Stimulated activated CD4-positive, alpha-beta T cell treated with anti-CD3 and anti-CD28 coated beads, TNF-alpha, amount 100 ng/mL, for 48 hours (primary cell): ENCODE measurements at regions not wholly inside any gene's neighbourhood (a gene's known extent, or its start where the extent isn't known, plus 50 kb on each side); places are given as distances from the start of the nearest gene placed in this dataset.

Experiments used
- DNase-seq, 3 donors: peaks; one replicate each; pipeline ENCODE4 v3.0.0-alpha.2; 2020; ENCODE audit warnings: low read depth in 3 of 3

GRCh38 chr5:105593011-105593760 is 2030.6 kb upstream of the NUDT12 start:
- DNase-seq, result no peak

- DNase-seq, result no peak
Observed at GRCh38 chr5:105587963-105588662, 2025.5 kb upstream of the NUDT12 start.

- DNase-seq, result no peak
Observed at GRCh38 chr5:105581988-105582690, 2019.5 kb upstream of the NUDT12 start.

GRCh38 chr5:105573575-105573974 is 2011.0 kb upstream of the NUDT12 start:
- DNase-seq, result no peak

- no peak for DNase-seq
Observed at GRCh38 chr5:105565531-105565930, 2002.9 kb upstream of the NUDT12 start.

- DNase-seq, result no peak
Observed at GRCh38 chr5:105563842-105564241, 2001.3 kb upstream of the NUDT12 start.

GRCh38 chr5:105554568-105555169 is 1992.1 kb upstream of the NUDT12 start:
- DNase-seq, result no peak

GRCh38 chr5:105544300-105544699 is 1981.7 kb upstream of the NUDT12 start:
- no peak for DNase-seq

GRCh38 chr5:105536675-105537074 is 1974.1 kb upstream of the NUDT12 start:
- DNase-seq, result no peak

GRCh38 chr5:105530716-105531261 is 1968.2 kb upstream of the NUDT12 start:
- no peak for DNase-seq

GRCh38 chr5:105529851-105530250 is 1967.3 kb upstream of the NUDT12 start:
- no peak for DNase-seq

- no peak for DNase-seq
Observed at GRCh38 chr5:105508519-105508918, 1945.9 kb upstream of the NUDT12 start.

- DNase-seq, result no peak
Observed at GRCh38 chr5:105506692-105507277, 1944.2 kb upstream of the NUDT12 start.

GRCh38 chr5:105503950-105504349 is 1941.4 kb upstream of the NUDT12 start:
- DNase-seq, result no peak

- DNase-seq, result no peak
Observed at GRCh38 chr5:105501315-105501714, 1938.7 kb upstream of the NUDT12 start.

- DNase-seq, result no peak
Observed at GRCh38 chr5:105475401-105475800, 1912.8 kb upstream of the NUDT12 start.

GRCh38 chr5:105462377-105462776 is 1899.8 kb upstream of the NUDT12 start:
- no peak for DNase-seq

- DNase-seq, result no peak
Observed at GRCh38 chr5:105460721-105461120, 1898.1 kb upstream of the NUDT12 start.

GRCh38 chr5:105453216-105453807 is 1890.7 kb upstream of the NUDT12 start:
- DNase-seq, result no peak

- no peak for DNase-seq
Observed at GRCh38 chr5:105448271-105448670, 1885.7 kb upstream of the NUDT12 start.

- no peak for DNase-seq
Observed at GRCh38 chr5:105430516-105430915, 1867.9 kb upstream of the NUDT12 start.
